ENCODE measurements at regions not wholly inside any gene's neighbourhood (a gene's known extent, or its start where the extent isn't known, plus 50 kb on each side); places are given as distances from the start of the nearest gene placed in this dataset.

DNA sequence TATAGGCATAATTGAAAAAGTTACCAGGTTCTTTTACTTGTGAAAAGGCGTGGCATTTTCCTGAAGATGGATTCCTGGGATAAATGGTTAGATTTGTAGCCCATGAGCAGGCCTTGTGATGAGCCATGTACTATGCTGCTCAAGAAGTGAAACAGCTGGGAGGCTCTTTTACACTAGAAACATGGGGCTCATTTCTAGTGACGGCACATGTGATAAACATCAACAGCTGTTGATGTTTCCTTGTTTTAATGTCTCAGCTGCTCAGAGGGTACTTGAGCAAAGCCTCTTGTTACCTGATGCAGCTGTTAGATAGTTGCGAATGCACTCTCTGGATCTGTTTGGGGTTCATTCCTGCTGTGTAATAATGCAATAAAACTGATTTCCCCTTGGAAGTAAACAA is 396.8 kb downstream of the GUCY1A2 start:
- TF ChIP-seq EZH2 (IDR thresholded peaks at IDR 0.05; ENCODE audit: borderline replicate concordance, low read length) = no peak
- TF ChIP-seq, protein P1, sequence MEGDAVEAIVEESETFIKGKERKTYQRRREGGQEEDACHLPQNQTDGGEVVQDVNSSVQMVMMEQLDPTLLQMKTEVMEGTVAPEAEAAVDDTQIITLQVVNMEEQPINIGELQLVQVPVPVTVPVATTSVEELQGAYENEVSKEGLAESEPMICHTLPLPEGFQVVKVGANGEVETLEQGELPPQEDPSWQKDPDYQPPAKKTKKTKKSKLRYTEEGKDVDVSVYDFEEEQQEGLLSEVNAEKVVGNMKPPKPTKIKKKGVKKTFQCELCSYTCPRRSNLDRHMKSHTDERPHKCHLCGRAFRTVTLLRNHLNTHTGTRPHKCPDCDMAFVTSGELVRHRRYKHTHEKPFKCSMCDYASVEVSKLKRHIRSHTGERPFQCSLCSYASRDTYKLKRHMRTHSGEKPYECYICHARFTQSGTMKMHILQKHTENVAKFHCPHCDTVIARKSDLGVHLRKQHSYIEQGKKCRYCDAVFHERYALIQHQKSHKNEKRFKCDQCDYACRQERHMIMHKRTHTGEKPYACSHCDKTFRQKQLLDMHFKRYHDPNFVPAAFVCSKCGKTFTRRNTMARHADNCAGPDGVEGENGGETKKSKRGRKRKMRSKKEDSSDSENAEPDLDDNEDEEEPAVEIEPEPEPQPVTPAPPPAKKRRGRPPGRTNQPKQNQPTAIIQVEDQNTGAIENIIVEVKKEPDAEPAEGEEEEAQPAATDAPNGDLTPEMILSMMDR (IDR thresholded peaks at IDR 0.05; ENCODE audit: low read length) = no peak
